NCI-H2107 treated with DMSO at 0.1 percent for 48 hours (cell line): ENCODE measurements at regions not wholly inside any gene's neighbourhood (a gene's known extent, or its start where the extent isn't known, plus 50 kb on each side); places are given as distances from the start of the nearest gene placed in this dataset.
"Not testable (repeated sequence)": the region's sequence is repeated elsewhere in the genome, so short reads cannot be mapped to it uniquely, and the experiment has no call there.

Source experiments
- DNase-seq: peaks from one replicate; lab custom pipeline; 2025; ENCODE audit not compliant: unreplicated experiment; lab: John Stamatoyannopoulos, UW

DNA sequence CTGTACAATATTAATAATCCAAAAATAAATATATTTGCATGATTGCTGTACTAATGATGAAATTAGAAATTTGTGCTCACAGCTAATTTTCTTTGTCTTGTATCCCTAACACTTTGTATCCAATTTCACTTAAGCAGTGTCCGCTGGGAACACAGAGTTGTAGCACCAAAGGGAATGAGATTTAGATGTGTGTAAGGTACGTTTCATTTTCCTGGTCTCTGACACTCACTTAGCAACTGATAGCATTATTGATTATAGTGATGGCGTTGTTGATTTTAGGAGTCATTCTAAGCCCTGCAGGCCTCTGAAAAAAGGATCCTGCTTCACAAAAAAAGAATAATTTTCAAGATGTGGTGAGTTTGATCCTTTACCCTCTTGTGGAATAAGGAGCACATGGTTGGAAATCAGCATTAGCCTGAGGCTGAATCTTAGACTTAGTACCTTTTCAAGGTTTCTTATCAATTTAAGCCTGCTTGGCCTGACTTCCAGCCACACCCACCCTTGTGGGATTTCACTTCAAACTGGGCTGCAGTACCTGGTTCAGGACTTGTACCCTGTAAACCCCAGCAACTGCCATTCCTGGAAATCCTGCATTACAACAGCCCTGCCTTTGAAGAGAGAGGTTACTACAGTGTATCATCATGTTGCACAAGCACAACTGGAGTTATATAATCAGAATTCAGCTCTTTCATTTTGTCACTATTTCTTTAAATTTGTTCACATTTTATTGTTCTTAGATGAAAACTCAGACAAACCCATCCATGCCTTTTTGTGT, 116.2 kb downstream of the RND3 start:
- peak; percentile 48 for DNase-seq

DNA sequence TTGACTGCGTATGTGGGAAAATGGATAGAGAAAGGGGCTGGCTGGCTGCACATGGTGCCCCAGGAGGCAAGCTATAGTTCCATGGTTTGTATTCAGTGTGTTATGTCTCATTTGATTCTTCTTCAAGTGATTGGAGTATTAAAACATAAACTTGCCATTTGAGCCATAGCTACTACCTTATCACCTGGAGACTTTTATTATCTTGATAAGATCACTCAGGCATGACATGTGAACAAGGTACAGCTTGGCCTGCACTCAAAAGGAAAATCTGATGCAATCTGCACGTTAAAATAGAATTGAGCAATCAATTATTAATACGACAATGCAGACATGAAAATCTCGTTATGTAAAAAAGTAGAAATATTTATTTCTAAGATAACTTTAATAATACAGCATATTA, 116.9 kb downstream of the RND3 start:
- peak; percentile 77 for DNase-seq

DNA sequence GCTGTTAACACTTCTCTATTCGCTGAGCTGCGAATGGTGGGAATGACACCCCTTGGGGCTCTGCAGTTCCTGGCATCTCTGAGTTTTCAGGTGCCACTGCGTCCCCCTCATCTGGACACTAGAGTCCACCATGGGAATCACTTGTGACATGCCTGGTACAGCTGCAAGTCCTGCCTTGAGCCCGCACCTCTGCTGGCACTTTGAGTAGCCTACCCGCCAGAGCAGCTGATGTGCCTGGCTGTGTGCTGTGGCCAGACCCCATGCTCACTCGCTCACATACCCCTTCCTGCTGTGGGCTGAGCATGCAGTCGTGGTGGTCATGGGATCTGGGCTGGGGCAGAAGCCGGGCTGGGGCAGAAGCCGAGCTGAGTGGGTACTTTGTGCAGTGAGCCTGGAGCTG, 117.6 kb downstream of the RND3 start:
- no peak for DNase-seq

DNA sequence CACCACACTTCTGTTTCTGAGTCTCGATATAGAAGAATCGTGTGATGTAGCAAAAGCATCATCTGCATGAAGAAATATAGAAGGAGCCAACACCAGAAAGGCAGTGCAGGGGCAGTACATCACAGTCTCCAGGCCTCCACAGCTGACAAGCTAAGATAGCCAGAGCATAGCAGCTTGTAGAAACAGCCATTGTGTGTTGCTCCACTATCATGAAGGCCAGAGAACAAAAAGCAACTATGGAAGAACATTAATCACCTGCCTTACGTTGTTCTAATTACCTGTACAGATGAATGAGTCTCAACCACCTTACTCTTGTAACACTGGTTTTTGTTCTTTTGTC, 129.0 kb downstream of the RND3 start:
- DNase-seq, result no peak

DNA sequence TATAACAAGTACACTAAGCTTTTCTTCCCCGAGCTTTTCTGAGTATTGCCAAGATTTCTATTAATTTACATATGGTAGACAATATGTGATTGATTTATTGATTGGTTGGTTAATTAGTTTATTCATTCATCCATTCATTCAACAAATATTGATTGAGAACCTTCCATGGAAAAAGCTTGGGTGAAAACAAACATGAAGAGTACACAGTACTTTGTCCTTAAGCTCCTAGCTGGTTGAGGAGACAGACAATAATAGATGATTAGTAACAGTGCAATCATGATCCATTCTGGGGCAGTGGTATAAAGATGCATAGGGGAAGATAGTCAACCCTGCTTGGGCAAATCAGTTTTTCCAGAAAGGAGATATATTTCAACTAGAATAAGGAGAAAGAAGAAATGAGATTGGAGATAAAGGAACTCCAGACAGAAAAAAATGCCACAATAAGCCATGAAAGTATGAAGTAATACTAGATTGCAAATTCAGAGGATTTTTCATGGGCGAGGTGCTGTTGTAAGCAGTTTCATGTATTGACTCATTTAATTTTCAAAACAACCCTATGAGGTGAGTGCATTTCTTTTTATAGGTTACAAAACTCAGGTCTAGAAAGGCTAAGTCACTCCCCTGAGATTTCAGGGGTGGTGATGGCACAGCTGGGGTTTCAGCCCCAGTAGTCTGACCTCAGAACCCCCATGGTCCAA, 129.5 kb downstream of the RND3 start:
- DNase-seq, result no peak

DNA sequence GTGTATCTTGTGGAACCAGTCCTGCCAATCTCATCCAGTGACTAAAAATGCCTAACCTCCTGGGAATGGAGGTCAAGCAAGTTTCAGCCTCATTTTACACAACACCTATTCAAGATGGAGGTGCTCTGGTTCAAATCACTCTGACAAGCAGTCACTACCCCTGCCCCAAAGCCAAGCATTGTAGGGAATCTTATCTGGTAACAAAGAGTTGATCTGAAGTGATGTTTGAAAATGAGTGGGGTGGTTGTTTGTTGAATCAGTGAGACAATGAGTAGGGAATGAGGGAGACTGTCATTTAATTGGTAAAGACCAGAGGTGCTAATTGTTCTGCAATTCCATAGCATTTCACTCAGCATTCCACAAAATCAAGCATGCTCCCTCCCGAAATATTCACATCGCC, 132.0 kb downstream of the RND3 start:
- no peak for DNase-seq

DNA sequence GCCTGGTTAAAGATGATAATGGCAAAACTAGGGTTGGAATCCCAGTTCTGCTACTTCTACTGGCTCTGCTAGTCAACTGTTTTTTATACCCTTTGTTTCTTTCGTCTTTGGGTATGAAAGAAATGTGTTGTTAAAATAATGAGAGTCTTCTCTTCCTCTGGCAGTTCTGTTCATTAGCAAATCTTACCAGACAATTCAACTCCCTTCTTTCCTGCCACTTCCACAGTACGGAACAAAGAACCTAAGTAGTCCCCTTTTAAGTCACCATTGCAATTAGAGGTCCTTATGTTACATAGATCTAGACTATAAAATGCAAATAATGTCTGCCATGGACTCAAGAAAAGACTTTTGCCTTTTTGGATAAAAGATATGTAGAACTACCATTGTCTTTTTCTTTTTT, 134.1 kb downstream of the RND3 start:
- no peak for DNase-seq

DNA sequence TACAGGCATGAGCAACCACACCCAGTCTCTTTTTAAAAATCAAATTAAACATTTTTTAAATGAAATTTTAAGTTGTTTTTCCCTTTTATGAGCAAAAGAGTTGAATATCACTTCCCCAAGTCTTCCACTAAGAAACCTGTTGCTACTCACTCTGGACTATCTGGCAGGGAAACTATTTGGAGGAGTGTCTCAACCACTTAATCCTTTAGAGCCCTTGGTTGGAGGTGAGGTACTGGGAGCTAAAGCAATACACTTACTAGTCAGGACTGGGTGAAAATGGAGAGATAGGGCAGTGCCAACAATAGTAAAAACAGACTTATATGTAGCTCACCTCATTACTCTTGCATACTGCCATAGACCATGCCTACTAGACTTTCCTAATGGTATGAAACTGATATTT, 135.5 kb downstream of the RND3 start:
- DNase-seq, result peak; percentile 71

DNA sequence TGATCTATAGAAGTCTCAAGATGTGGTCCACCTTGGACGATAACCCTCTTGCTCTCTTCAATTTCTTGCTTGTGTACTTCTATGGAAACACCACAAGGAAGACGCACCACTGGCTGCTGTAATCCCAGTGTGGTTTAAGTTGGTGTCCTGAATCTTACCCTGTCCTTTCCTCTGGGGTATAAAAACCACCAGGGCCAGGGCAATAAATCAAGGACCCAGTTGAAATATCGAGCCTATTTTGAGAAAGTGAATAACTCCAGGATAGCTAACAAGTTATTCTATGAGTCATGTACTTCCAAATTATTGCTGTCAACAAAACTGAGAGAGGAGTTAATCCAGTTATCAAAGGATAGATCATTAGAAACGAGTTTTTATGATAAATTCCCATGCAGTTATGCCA, 137.0 kb downstream of the RND3 start:
- no peak for DNase-seq

DNA sequence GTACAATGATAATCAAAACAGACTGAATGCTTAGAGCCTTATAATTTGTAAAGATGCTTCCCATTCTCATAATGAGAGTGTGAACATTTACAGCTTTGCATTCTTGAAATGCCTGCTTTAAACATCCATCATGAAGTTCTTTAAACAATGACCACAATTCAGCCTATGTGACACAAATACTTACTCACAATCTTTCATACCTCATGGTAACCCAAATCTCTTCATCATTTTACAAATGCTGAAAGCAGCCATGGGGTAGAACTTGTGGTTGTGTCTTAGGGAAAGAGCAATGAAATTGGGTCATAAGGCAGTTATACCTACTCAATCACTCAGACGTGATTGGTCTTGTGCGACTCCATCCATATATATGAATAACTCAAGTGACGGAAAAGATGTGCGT, 140.7 kb downstream of the RND3 start:
- no peak for DNase-seq

DNA sequence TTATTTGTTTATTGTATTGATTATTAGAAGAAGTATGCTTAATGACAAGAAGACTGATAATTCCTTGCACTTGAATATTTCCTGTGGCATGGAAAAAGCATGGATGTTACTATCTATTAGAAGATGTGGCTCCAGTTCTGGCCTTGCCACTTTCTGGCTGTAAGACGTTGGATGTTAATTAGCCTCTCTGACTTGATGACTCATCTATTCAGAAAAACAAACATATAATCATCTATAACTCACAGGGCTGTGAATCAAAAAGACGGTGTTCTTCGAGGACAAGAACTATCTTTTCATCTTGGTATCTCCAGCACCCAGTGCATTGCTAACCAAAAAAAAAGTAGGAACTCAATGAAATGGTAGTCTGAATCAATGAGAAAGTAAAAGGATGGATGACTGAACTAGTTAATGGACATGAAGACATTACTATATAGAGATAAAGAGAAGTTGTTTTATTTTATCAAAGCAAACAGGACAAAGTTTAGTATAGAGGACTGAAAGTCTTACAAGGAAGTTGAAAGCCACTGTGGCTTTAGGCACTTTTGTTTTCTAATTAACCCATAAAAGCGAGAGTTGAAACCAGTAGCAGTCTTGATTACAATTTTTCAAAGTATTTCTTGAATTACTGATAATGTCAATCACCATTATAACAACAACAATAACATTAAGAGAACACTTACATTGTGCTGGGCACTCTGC, 145.3 kb downstream of the RND3 start:
- no peak for DNase-seq

DNA sequence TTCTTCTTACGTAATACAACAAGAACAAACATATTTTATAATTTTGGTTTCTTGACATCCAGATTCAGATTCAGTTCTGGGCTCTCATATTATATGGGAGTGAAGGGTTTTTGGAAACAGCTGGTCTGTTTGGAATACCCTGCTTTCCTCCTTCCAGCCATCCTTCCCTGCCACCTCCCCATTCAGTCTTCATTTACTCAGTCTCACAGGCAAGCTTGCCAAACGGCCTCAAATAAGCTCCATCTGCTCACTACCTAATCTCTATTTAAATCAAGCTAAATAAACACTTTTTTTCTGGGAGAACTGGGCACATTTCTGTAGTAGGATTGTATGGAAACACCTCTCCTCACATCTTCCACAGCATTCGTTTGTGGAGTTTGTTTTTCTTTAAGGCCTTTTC, 147.5 kb downstream of the RND3 start:
- DNase-seq, result no peak

DNA sequence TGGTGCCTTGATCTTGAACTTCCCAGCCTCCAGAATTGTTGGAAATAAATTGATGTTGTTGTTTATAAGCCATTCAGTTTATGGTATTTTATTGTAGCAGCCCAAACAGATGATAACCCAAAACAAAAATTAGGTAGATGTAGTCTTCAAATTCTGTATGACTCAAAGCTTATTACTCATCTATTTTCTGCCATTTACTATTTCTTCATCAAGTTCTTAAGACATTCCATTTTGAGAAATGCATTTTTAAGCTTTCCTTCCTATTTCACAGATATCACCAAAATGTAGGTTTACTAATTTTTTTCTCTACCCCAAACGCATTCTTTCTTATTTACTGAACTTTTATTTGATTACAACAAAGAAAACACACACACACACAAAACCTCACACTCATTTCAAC, 148.2 kb downstream of the RND3 start:
- no peak for DNase-seq

DNA sequence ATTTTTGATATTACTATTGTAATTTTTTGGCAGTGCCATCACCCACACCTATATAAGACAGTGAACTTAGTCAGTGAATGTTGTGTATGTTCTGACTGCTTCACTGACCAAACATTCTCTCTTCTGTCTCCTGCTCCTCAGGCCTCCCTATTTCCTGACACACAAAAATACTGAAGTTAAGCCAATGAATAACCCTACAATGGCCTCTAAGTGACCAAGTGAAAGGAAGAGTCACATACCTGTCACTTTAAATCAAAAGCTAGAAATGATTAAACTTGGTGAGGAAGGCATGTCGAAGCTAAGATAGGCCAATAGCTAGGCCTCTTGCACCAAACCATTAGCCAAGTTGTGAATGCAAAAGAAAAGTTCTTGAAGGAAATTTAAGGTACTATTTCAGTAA, 151.9 kb downstream of the RND3 start:
- no peak for DNase-seq

DNA sequence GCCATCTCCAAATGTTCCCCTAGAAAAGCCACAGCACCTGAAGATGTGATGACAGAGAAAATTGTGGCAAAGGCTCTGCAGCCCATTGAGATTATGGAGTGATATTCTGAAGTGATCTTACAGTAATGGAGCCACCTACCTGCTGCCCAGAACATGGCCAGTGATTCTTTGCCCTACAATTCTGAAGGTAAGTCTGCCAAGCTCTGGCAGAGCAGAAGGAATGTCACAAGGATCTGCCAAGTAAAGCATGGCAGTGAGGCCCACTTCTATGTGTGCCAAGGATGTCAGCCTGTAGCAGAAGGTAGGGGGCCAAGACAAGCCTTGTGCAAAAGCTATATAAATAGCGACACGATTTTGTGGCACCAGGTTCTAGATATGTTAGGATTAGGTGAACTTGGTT, 155.1 kb downstream of the RND3 start:
- no peak for DNase-seq

DNA sequence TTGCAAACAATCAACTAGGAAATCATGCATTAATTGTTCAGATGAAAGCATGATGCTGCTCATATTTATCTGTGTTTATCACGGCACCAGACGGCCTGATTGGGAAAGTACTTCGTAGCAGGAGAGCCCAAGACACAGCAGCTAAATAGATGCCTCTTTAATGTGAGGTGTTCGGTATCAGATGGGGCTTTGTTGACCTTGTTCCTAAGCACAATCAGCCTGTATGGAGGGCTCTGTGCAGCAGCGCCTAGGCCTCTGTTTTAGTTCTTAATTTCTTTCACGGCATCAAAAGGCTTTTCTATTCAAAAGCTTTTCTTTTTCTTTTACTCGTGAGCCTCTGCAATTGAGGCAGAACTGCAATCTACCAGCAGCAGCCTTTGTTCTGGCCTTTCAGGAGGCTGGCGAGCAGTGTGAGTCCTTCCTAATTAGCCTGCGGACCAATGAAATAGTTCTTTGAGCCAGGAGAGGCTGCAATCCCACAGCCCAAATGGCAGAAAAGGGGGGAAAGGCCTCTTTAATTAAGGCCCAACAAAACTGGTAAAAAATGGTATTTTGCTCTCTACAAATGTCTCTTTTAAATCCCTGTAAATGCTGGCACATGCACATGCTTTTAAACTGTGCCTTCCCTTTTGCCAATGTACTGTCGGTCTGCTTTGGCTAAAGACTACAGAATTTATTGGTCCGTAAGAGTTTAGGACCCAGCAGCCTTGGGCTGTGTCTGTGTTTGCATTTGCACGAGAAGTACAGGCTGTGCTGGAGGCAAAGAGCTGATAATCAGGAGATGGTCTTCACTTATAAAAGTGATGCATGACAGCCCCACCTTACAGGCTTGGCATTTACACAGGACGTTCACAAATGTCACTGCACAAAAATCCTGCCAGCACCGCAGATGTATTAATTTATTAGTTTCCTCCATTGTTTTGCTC, 159.6 kb downstream of the RND3 start:
- peak; percentile 69 for DNase-seq

DNA sequence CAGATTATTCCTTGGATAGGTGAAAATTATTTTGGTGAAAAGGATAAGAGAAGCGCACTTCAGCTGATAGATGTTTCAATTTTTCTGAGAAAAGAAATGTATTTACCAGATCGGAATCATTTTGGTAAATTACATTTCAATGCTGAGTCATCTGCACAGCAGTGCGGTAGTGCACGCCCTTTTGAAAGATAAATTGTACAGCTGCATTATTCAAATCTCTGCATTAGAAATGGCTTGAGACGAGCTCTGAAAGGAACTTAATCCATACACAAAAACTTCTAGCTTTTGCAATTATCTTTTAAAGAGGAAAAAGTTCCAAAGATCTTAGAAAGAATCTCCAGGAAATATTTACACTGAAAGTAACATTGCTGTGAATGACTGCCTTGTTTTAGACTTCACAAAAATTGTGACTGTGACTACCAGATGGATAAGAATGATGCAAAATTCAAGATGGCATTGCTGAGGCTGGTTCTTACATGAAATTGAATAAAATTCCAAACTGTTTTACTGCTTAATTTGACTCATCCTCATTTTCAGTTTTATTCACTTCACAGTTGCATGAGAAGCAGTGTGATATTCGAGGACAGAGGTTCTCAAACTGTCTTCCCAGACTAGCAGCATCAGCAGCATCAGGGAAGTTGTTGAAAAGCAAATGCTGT, 161.7 kb downstream of the RND3 start:
- no peak for DNase-seq

DNA sequence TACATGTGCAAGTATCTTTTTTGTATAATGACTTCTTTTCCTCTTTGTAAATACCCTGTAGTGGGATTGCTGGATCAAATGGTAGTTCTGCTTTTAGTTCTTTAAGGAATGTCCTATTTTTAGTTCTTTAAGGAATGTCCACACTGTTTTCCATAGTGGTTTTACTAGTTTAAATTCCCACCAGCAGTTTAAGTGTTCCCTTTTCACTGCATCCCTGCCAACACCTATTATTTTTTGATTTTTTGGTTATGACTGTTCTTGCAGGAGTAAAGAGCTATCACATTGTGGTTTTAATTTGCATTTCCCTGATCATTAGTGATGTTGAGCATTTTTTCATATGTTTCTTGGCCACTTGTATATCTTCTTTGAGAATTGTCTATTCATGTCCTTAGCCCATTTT, 164.4 kb downstream of the RND3 start:
- DNase-seq, result not testable (repeated sequence)

DNA sequence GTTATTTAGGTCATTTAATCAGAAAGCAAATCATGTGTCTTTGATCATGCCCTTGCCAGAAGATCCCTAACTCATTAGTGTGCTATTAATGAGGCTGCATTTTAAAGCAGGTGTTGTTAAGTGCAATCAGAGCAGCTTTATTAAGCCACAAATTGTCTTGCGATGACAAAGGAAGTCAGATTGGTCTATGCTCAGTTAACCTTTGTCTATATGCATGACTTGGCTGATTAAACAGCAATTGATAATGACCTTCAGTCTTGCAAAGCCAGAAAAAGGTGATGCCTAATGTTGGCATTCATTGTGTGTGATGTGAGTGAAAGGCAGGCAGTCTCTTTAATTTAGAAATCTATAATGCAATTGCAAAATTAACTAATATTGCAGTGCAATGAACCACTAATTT, 166.9 kb downstream of the RND3 start:
- DNase-seq, result no peak

DNA sequence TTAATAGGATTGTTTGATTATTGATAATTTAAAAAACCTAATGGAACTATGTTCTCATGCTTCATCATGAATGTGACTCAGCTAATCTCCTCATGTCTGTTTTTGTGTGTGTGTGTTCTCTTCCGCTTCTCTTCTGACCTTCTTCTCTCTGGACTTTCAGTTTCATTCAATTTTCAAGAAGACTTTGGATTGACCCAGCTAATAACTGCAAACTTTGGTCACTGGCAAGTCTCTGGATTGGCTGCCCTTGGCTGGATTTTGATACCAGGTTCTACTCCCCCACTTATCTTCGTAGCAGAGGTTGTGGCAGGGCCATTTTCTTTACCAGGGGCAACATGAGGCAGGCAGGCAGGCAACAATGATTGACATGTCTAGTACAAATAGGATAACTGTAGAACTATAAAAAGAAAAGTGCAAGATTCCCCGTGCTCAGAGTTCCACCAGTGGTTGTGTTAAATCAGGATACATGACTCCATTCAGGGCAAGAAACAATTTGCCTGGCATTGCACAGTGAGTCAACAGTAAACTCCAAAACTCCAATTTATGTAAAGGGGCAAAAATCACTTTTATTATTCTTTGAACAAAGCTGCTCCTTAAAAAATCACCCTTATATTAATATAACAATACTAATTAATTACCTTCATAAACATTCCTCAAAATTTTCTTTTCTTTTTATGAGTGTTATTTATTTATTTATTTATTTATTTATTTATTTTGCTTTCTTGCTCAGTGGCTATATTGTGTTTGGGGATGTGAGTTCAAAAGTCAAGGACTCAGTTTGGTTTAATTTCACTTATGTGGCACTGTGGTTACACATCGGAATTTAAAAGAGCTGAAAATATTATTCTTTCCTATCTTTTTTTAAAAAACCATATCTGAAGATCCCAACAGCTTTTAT, 167.6 kb downstream of the RND3 start:
- no peak for DNase-seq
